ENCODE measurements at regions not wholly inside any gene's neighbourhood (a gene's known extent, or its start where the extent isn't known, plus 50 kb on each side); places are given as distances from the start of the nearest gene placed in this dataset.

DNA sequence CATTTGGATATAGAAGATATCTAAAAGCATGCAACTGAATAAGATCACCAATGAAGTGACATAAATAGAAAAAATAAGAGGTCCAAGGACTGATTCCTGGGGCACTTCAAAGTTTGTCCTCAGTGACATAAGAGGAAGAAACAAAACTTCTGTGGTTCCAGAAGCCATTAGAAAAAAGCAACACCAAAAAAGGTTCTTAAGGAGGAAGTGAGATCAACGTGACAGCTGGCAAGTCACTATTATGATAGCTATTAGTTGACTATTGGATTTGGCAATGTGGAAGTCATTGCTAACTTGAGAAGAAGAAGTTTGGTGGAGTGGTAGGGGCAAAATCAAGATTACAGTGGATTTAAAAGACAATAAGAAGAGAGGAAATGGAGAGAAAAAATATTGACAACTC, 1098.3 kb downstream of the NAALADL2 start:
- peaks cover 2 to 7% of the 10 kb centered on the region in 2 experiments; a peak in 3 of 5 replicates for H3K9me3 Mint-ChIP-seq
- H3K9me3 ChIP-seq (ENCODE audit: control insufficient read depth, low read depth, low read length): no peaks in the 10 kb centered on the region
- H3K4me1 ChIP-seq (ENCODE audit: insufficient read depth, low read length): no peaks in the 10 kb centered on the region
- no peak overlapping the region for H3K18ac ChIP-seq (ENCODE audit: insufficient read length, low read depth, low read length)
- no peaks in the 10 kb centered on the region for H3K23me2 ChIP-seq (ENCODE audit: insufficient read length, low read depth, low read length, poor library complexity, severe bottlenecking)
- no peak overlapping the region for H3K4me2 ChIP-seq (ENCODE audit: insufficient read depth, insufficient read length, low read length)
- no peak overlapping the region for H3K9ac ChIP-seq (ENCODE audit: extremely low read depth, insufficient read length, low read length)
- H3K79me2 ChIP-seq (ENCODE audit: insufficient read depth, low read length): no peaks in the 10 kb centered on the region
- no peak overlapping the region for H2AK5ac ChIP-seq (ENCODE audit: insufficient read length, low read length)
- H4K5ac ChIP-seq (ENCODE audit: insufficient read length, low read depth, low read length): no peak overlapping the region
- no peak overlapping the region for H4K8ac ChIP-seq (replicated peaks; ENCODE audit: insufficient read length, low read depth, low read length)
- H3K79me1 ChIP-seq (ENCODE audit: insufficient read depth, low read depth, low read length, poor library complexity, severe bottlenecking): no peaks in the 10 kb centered on the region
- no CpG with 5 or more reads among the region's 1 CpG for whole genome bisulfite sequencing (ENCODE audit: extremely low coverage, insufficient read length, low lambda C conversion rate)
- H4K20me1 ChIP-seq (ENCODE audit: control insufficient read depth, insufficient read depth, insufficient read length): no peaks in the 10 kb centered on the region
- H3K36me3 Mint-ChIP-seq (ENCODE audit: insufficient read depth in 1 of 3, low read depth in 3 of 3): peaks cover 0 to 10% (median 2%) of the 10 kb centered on the region in 3 experiments; a peak in 2 of 7 replicates
- H2BK5ac ChIP-seq (ENCODE audit: insufficient read length, low read length): no peak overlapping the region
- H3K27me3 ChIP-seq (ENCODE audit: insufficient read depth, low read length): no peaks in the 10 kb centered on the region
- TF ChIP-seq, protein P1, sequence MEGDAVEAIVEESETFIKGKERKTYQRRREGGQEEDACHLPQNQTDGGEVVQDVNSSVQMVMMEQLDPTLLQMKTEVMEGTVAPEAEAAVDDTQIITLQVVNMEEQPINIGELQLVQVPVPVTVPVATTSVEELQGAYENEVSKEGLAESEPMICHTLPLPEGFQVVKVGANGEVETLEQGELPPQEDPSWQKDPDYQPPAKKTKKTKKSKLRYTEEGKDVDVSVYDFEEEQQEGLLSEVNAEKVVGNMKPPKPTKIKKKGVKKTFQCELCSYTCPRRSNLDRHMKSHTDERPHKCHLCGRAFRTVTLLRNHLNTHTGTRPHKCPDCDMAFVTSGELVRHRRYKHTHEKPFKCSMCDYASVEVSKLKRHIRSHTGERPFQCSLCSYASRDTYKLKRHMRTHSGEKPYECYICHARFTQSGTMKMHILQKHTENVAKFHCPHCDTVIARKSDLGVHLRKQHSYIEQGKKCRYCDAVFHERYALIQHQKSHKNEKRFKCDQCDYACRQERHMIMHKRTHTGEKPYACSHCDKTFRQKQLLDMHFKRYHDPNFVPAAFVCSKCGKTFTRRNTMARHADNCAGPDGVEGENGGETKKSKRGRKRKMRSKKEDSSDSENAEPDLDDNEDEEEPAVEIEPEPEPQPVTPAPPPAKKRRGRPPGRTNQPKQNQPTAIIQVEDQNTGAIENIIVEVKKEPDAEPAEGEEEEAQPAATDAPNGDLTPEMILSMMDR (conservative IDR thresholded peaks at IDR 0.05): no peak
- H2BK20ac ChIP-seq (ENCODE audit: low read depth, low read length, poor library complexity, severe bottlenecking): no peak overlapping the region
- no peaks in the 10 kb centered on the region for H3K4me1 Mint-ChIP-seq
- H2BK120ac ChIP-seq (ENCODE audit: low read depth, low read length, poor library complexity, severe bottlenecking): no peak overlapping the region
- H4K91ac ChIP-seq (ENCODE audit: insufficient read length, low read depth, low read length): no peak overlapping the region
- H3K27ac Mint-ChIP-seq: no peak overlapping the region
- H3K56ac ChIP-seq (ENCODE audit: insufficient read length, low read depth, low read length): no peak overlapping the region
- H3K14ac ChIP-seq (ENCODE audit: insufficient read depth, low read length): no peak overlapping the region
- H2BK15ac ChIP-seq (ENCODE audit: low read depth, low read length): no peak overlapping the region
- H3K27ac ChIP-seq (ENCODE audit: insufficient read length, low read depth, low read length): no peak overlapping the region
- H3K23ac ChIP-seq (ENCODE audit: insufficient read length, low read depth, low read length): no peak overlapping the region
- no peak overlapping the region for H3T11ph ChIP-seq (ENCODE audit: low read length)
- no peak for DNase-seq
- no peaks in the 10 kb centered on the region for H3K27me3 Mint-ChIP-seq (ENCODE audit: low read depth)
- H3K4me3 Mint-ChIP-seq: no peak overlapping the region
- H2BK12ac ChIP-seq (ENCODE audit: insufficient read length, low read depth, low read length): no peak overlapping the region
- no peak overlapping the region for H2AFZ ChIP-seq (ENCODE audit: low read length)
- H3K4ac ChIP-seq (ENCODE audit: low read depth, low read length): no peak overlapping the region

All from H9 (cell line).